ENCODE measurements at regions not wholly inside any gene's neighbourhood (a gene's known extent, or its start where the extent isn't known, plus 50 kb on each side); places are given as distances from the start of the nearest gene placed in this dataset.

DNA sequence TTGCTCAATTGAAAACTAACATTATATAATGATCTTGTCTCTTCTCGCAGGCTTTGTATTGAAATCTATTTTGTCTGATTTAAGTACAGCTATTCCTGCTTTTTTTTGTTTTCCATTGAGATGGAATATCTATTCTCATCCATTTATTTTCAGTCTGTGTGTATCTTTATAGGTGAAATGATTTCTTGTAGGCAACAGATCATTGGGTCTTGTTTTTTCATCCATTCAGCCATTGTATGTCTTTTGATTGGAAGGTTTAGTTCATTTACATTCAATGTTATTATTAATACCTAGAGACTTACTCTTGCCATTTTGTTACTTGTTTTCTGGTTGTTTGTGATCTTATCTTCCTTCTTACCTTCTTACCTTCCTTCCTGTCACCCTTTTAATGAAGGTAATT lies 77.8 kb upstream of the TRPC6 start:
- Histone ChIP-seq H3K27ac (ENCODE audit: low read depth, low read length) (no peak overlapping the region), H3K4me1 (ENCODE audit: control insufficient read depth in 5 of 5, insufficient read depth in 5 of 5, low read length in 5 of 5) (no peaks in the 10 kb centered on the region), H3K9ac (ENCODE audit: low read length in 5 of 5) (no peak overlapping the region), H3K27me3 (ENCODE audit: control insufficient read depth in 5 of 5, insufficient read depth in 4 of 5, low read length in 5 of 5) (no peaks in the 10 kb centered on the region), H3K36me3 (ENCODE audit: control insufficient read depth in 5 of 5, insufficient read depth in 5 of 5, low read length in 5 of 5) (no peaks in the 10 kb centered on the region), H3K4me3 (ENCODE audit: low read depth in 1 of 5, low read length in 5 of 5) (no peak overlapping the region), H3K9me3 (ENCODE audit: control insufficient read depth in 5 of 5, low read length in 5 of 5) (peaks cover 0 to 8% (median 3%) of the 10 kb centered on the region in 5 donors)
